Chondrocyte (in vitro differentiated cells): ENCODE measurements at regions not wholly inside any gene's neighbourhood (a gene's known extent, or its start where the extent isn't known, plus 50 kb on each side); places are given as distances from the start of the nearest gene placed in this dataset.
A peak's percentile ranks its signal among the peaks of the same experiment; 100 is the strongest.

Experiments used
- DNase-seq: peaks from one replicate; pipeline ENCODE4 v3.0.0; 2021; ENCODE audit warnings: mixed read lengths, low spot score
- H3K27ac Mint-ChIP-seq: one replicate; pipeline ENCODE4 v1.8.0; 2021; ENCODE audit warnings: mild to moderate bottlenecking, moderate library complexity, mixed read lengths; ENCODE audit not compliant: unreplicated experiment
- H3K27me3 Mint-ChIP-seq: 2 replicates; pipeline ENCODE4 v1.8.0; 2021; ENCODE audit warnings: low read depth, mixed read lengths
- H3K36me3 Mint-ChIP-seq: 2 replicates; pipeline ENCODE4 v1.8.0; 2021; ENCODE audit warnings: low read depth, mixed read lengths
- H3K4me1 Mint-ChIP-seq: 2 replicates; pipeline ENCODE4 v1.8.0; 2021; ENCODE audit warnings: low read depth, mild to moderate bottlenecking, mixed read lengths
- H3K4me3 Mint-ChIP-seq: one replicate; pipeline ENCODE4 v1.8.0; 2021; ENCODE audit warnings: mild to moderate bottlenecking, moderate library complexity, mixed read lengths; ENCODE audit not compliant: unreplicated experiment
- H3K9me3 Mint-ChIP-seq: 2 replicates; pipeline ENCODE4 v1.8.0; 2021; ENCODE audit warnings: low read depth, mixed read lengths
- TF ChIP-seq, protein P1 (sequence below): fragments of 200-600 bp; sonication (generic); IDR thresholded peaks from 2 replicates; pipeline ENCODE4 v1.5.0; 2021; ENCODE audit warnings: antibody characterized with exemption, mild to moderate bottlenecking, moderate library complexity

DNA sequence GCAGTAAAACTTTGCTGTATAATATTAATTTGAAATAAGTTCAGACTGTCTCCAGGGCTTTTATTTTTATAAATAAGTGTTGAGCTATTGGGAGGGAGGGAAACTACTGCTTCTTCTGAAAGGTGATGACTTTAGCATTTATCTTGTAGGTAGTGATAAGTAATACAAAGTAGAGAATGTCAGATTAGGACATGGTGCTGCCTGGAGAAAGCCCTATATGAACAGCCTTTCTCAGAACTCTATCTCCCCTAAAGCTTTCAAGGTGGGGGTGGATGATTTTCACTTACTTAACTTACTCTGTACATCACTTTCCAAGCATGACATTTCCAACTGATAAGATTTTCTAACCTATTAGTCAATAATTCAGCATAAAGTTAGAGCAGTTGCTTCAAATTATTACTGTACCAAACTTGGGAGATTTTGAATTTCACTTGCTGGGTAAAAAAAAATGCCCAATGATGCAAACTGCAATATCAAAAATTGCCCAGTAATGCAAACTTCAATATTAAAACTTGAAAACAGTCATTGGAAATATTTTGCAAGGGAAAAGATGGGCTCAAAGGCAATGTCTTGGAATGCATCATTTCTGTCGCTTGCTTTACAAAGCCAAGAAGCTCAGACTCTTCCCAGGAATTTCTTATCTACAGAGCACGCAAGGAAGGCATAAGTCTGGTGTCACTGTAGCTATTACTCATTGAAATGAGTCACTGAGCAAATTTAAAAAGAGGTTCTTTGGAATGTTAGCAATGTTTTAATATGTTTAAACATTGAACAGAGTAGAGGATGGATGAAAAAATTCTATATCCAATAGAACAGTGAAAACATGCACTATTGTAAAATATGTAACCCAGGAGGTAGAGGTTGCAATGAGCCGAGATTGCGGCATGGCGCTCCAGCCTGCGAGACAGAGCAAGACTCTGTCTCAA is 569.5 kb downstream of the PSAT1 start:
- TF ChIP-seq, protein P1, sequence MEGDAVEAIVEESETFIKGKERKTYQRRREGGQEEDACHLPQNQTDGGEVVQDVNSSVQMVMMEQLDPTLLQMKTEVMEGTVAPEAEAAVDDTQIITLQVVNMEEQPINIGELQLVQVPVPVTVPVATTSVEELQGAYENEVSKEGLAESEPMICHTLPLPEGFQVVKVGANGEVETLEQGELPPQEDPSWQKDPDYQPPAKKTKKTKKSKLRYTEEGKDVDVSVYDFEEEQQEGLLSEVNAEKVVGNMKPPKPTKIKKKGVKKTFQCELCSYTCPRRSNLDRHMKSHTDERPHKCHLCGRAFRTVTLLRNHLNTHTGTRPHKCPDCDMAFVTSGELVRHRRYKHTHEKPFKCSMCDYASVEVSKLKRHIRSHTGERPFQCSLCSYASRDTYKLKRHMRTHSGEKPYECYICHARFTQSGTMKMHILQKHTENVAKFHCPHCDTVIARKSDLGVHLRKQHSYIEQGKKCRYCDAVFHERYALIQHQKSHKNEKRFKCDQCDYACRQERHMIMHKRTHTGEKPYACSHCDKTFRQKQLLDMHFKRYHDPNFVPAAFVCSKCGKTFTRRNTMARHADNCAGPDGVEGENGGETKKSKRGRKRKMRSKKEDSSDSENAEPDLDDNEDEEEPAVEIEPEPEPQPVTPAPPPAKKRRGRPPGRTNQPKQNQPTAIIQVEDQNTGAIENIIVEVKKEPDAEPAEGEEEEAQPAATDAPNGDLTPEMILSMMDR, result no peak
- Mint-ChIP-seq H3K9me3 (no peaks in the 10 kb centered on the region), H3K27ac (peak overlapping the region; percentile 84), H3K36me3 (no peaks in the 10 kb centered on the region), H3K4me1 (peaks cover 51% of the 10 kb centered on the region), H3K27me3 (no peaks in the 10 kb centered on the region), H3K4me3 (no peak overlapping the region)
- DNase-seq, result no peak

DNA sequence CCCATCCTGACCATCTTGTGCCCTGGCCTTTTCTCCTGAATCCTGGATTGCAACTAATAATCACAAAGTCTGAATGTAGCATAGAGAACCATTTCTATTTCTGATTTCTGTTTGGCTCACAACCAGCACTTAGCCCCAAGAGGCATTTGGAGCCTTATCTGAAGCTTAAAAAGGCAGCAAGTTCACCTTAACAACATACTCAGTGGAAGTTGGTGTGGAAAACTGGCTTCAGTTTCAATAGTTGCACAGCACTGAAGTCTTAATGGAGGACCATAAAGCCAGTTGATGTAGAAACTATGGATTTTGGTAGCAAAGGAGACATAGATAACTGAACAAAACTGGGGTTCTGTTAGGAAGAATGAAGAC is 574.1 kb downstream of the PSAT1 start:
- Mint-ChIP-seq H3K9me3 (peaks cover 11% of the 10 kb centered on the region), H3K27ac (peak overlapping the region; percentile 82), H3K27me3 (no peaks in the 10 kb centered on the region), H3K4me3 (no peak overlapping the region), H3K36me3 (peaks cover 3% of the 10 kb centered on the region), H3K4me1 (peaks cover 62% of the 10 kb centered on the region)
- no peak for DNase-seq
- TF ChIP-seq, protein P1, result no peak

DNA sequence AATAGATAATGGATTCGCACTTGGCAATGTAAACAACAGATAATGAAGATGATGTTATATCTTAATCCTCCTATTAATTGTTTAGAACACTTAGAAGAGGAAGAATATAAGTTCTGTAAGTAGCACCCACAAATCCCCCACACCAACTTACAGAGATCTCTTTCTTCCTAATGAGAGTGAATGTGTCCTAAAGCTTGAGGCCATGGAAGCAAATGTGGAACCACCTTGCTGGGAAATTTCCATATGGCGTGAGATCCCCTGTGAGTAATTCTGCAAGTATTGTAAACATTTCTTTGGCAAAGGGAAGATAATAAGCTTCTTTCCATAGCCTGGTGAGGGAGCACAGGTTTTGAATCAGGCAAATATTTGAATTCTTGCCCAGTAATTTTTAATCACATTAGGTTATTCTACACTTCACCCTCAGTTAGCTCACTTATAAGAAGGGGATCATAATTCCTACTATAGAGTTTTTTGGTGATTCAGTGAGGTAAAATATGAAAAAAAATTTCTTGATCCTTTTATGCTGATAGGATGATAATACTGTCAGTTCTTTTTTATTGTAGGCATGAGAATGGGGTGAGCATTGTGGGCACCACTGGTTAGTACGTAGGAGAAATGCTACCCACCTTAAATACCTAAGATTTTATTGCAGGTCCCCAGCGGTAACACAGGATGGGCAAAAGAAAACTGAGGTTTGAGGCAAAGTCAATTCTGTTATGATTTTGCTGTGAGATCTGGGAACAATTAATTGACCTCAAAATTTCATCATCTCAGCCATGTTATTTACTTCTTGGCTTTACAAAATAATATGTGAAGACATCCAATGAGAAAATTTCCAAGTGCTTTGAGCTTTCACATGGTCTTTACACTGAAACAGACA is 574.8 kb downstream of the PSAT1 start:
- DNase-seq, result no peak
- peaks cover 11% of the 10 kb centered on the region for H3K9me3 Mint-ChIP-seq
- no peaks in the 10 kb centered on the region for H3K27me3 Mint-ChIP-seq
- H3K4me3 Mint-ChIP-seq, result no peak overlapping the region
- H3K27ac Mint-ChIP-seq, result peak overlapping the region; percentile 82
- peaks cover 56% of the 10 kb centered on the region for H3K4me1 Mint-ChIP-seq
- H3K36me3 Mint-ChIP-seq, result peaks cover 3% of the 10 kb centered on the region
- TF ChIP-seq, protein P1, result peak; percentile 31

DNA sequence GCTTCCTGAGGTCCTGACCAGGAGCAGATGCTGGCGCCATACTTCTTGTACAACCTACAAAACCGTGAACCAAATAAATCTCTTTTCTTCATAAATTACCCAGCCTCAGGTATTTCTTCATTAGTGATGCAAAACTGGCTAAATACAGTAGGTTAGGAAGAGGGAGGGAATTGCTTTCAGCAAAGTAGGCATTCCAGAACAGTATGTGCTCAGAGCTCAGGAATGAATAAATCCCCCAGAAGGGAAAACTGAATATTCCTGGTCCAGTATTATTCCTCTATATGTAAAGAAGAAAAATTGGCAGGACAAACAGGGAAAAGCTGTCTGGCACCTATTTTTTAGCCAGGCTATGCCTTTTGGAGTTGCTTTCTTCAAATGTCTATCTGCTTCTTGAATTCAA is 577.1 kb downstream of the PSAT1 start:
- Mint-ChIP-seq H3K4me1 (peaks cover 38% of the 10 kb centered on the region), H3K9me3 (peaks cover 11% of the 10 kb centered on the region), H3K4me3 (no peak overlapping the region), H3K27ac (peak overlapping the region; percentile 74), H3K27me3 (no peaks in the 10 kb centered on the region), H3K36me3 (peaks cover 3% of the 10 kb centered on the region)
- no peak for DNase-seq
- TF ChIP-seq, protein P1, result no peak
